ENCODE measurements at regions not wholly inside any gene's neighbourhood (a gene's known extent, or its start where the extent isn't known, plus 50 kb on each side); places are given as distances from the start of the nearest gene placed in this dataset.

- Mint-ChIP-seq H3K36me3 (ENCODE audit: unreplicated experiment) (no peaks in the 10 kb centered on the region), H3K4me3 (ENCODE audit: unreplicated experiment) (no peak overlapping the region), H3K9me3 (ENCODE audit: unreplicated experiment) (no peaks in the 10 kb centered on the region), H3K4me1 (ENCODE audit: unreplicated experiment) (no peaks in the 10 kb centered on the region), H3K27ac (ENCODE audit: unreplicated experiment) (no peak overlapping the region), H3K27me3 (ENCODE audit: unreplicated experiment) (peaks cover under 1% of the 10 kb centered on the region)
- DNase-seq (ENCODE audit: extremely low spot score, unreplicated experiment): no peak
- no peak for TF ChIP-seq CTCF (IDR thresholded peaks at IDR 0.05)
These were observed 54.9 kb upstream of the TAB3 start for GRCh38 chrX:30943984-30944383.

GRCh38 chrX:30941898-30942297 lies 52.8 kb upstream of the TAB3 start:
- Mint-ChIP-seq H3K27me3 (ENCODE audit: unreplicated experiment) (no peaks in the 10 kb centered on the region), H3K27ac (ENCODE audit: unreplicated experiment) (no peak overlapping the region), H3K9me3 (ENCODE audit: unreplicated experiment) (peaks cover 3% of the 10 kb centered on the region), H3K4me1 (ENCODE audit: unreplicated experiment) (no peaks in the 10 kb centered on the region), H3K4me3 (ENCODE audit: unreplicated experiment) (no peak overlapping the region), H3K36me3 (ENCODE audit: unreplicated experiment) (no peaks in the 10 kb centered on the region)
- DNase-seq (ENCODE audit: extremely low spot score, unreplicated experiment): no peak
- TF ChIP-seq CTCF (IDR thresholded peaks at IDR 0.05): no peak

- Mint-ChIP-seq H3K4me3 (ENCODE audit: unreplicated experiment) (no peak overlapping the region), H3K27ac (ENCODE audit: unreplicated experiment) (no peak overlapping the region), H3K9me3 (ENCODE audit: unreplicated experiment) (peaks cover 3% of the 10 kb centered on the region), H3K4me1 (ENCODE audit: unreplicated experiment) (no peaks in the 10 kb centered on the region), H3K36me3 (ENCODE audit: unreplicated experiment) (no peaks in the 10 kb centered on the region), H3K27me3 (ENCODE audit: unreplicated experiment) (no peaks in the 10 kb centered on the region)
- TF ChIP-seq CTCF (IDR thresholded peaks at IDR 0.05): no peak
- DNase-seq (ENCODE audit: extremely low spot score, unreplicated experiment): no peak
These were observed 50.9 kb upstream of the TAB3 start for GRCh38 chrX:30939928-30940327.
